Mammary epithelial cell (primary cell): ENCODE measurements at regions not wholly inside any gene's neighbourhood (a gene's known extent, or its start where the extent isn't known, plus 50 kb on each side); places are given as distances from the start of the nearest gene placed in this dataset.

Experiments
- CTCF ChIP-seq, 2 donors: IDR thresholded peaks in 1 of 2; conservative IDR thresholded peaks in 1 of 2; 2 replicates each; pipeline ENCODE4 v1.5.1; 2011 to 2012; ENCODE audit warnings: inconsistent platforms in 2 of 2, low read length in 2 of 2, mild to moderate bottlenecking in 2 of 2, control low read depth in 1 of 2, low read depth in 1 of 2; ENCODE audit not compliant: insufficient read depth in 1 of 2; ENCODE audit errors: extremely low read depth in 1 of 2
- EZH2 ChIP-seq: IDR thresholded peaks from 2 replicates; pipeline ENCODE4 v1.6.1; 2012; ENCODE audit warnings: low read length, inconsistent platforms, borderline replicate concordance

- TF ChIP-seq CTCF (conservative IDR thresholded peaks at IDR 0.05 in 1 of 2, IDR thresholded peaks at IDR 0.05 in 1 of 2; ENCODE audit: extremely low read depth in 1 of 2, insufficient read depth in 1 of 2, low read depth in 1 of 2, low read length in 2 of 2), result no peak
- TF ChIP-seq EZH2, result no peak
These were observed 99.2 kb upstream of the FOXP4 start for GRCh38 chr6:41446907-41447545.
